Adipocyte (in vitro differentiated cells): ENCODE measurements at regions not wholly inside any gene's neighbourhood (a gene's known extent, or its start where the extent isn't known, plus 50 kb on each side); places are given as distances from the start of the nearest gene placed in this dataset.

Experiments used
- DNase-seq: peaks from one replicate; pipeline ENCODE4 v3.0.0-alpha.2; 2015; ENCODE audit warnings: low read depth
- H3K27me3 ChIP-seq: replicated peaks from 2 replicates; pipeline ENCODE4 v1.7.0; 2013; ENCODE audit warnings: mild to moderate bottlenecking, low read length, moderate library complexity; ENCODE audit not compliant: control insufficient read depth, insufficient read depth
- H3K36me3 ChIP-seq: 2 replicates; pipeline ENCODE4 v1.7.0; 2013; ENCODE audit warnings: low read length, mild to moderate bottlenecking, moderate library complexity; ENCODE audit not compliant: control insufficient read depth, insufficient read depth, severe bottlenecking
- H3K4me1 ChIP-seq: 2 replicates; pipeline ENCODE4 v1.7.0; 2013; ENCODE audit warnings: mild to moderate bottlenecking, low read length, moderate library complexity; ENCODE audit not compliant: control insufficient read depth, insufficient read depth
- H3K4me3 ChIP-seq: 2 replicates; pipeline ENCODE4 v1.7.0; 2013; ENCODE audit warnings: mild to moderate bottlenecking, low read length, moderate library complexity
- H3K9ac ChIP-seq: 2 replicates; pipeline ENCODE4 v1.7.0; 2013; ENCODE audit warnings: mild to moderate bottlenecking, low read length, moderate library complexity
- H3K9me3 ChIP-seq: 2 replicates; pipeline ENCODE4 v1.7.0; 2013; ENCODE audit warnings: mild to moderate bottlenecking, low read length, moderate library complexity; ENCODE audit not compliant: control insufficient read depth

DNA sequence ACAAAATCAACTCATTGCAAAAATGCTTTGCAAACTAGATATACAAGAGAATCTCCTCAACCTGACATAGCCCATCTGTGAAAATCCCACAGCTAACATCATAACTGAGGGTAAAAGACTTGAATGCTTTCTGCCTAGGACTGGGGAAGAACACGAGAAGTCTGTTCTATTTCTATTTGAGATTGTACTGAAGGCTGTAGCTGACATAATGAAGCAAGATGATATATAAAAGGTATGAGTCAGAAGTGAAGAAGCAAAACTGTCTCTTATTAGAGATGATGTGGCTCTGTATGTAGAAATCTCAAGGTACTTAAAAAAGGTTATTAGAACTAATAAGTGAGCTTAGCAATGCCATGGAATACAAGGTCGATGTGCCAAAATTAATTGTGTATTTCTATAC, 639.9 kb upstream of the PFKP start:
- Histone ChIP-seq H3K4me1 (no peaks in the 10 kb centered on the region), H3K9me3 (peaks cover 4% of the 10 kb centered on the region), H3K27me3 (no peaks in the 10 kb centered on the region), H3K9ac (no peak overlapping the region), H3K4me3 (no peak overlapping the region), H3K36me3 (no peaks in the 10 kb centered on the region)
- DNase-seq, result no peak

DNA sequence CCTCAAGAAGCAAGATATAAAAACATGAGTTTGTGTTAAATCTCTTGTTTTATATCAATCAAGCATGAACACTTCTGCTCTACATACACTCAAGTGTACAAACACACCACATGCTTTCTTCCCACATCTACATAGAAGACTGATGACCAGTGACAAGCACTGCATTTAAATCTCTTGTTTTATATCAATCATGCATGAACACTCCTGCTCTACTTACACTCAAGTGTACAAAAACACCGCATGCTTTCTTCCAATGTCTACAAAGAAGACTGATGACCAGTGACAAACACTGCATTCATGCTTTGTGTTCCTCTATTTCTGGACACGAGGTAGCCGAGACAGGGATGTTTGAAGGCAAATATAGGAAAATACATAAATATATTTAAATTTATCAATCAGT, 642.0 kb upstream of the PFKP start:
- no peak overlapping the region for H3K4me3 ChIP-seq
- no peak overlapping the region for H3K9ac ChIP-seq
- no peaks in the 10 kb centered on the region for H3K27me3 ChIP-seq
- H3K4me1 ChIP-seq, result peaks cover 5% of the 10 kb centered on the region
- no peak for DNase-seq
- peaks cover 4% of the 10 kb centered on the region for H3K9me3 ChIP-seq
- no peaks in the 10 kb centered on the region for H3K36me3 ChIP-seq

DNA sequence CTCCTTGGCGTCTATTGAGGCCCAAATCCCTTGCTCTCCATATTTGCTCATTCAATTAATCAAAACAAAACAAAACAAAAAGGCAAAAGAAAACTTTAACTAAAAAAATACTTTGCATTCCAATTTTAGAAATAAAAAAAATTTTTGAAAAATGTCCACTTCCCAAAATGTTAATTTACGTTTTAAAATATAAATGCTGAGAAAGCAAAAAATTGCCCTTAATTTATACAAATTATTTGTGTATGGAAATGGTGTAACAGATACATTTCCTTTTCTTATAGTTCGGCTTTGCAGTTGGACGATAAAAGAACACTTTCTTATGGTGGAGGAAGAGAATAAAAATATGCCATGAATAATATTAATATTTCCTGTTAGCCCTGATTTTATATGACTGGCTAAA, 652.8 kb upstream of the PFKP start:
- no peaks in the 10 kb centered on the region for H3K4me1 ChIP-seq
- H3K9ac ChIP-seq, result no peak overlapping the region
- H3K9me3 ChIP-seq, result peaks cover 12% of the 10 kb centered on the region
- H3K27me3 ChIP-seq, result no peaks in the 10 kb centered on the region
- H3K4me3 ChIP-seq, result no peak overlapping the region
- DNase-seq, result no peak
- H3K36me3 ChIP-seq, result no peaks in the 10 kb centered on the region

DNA sequence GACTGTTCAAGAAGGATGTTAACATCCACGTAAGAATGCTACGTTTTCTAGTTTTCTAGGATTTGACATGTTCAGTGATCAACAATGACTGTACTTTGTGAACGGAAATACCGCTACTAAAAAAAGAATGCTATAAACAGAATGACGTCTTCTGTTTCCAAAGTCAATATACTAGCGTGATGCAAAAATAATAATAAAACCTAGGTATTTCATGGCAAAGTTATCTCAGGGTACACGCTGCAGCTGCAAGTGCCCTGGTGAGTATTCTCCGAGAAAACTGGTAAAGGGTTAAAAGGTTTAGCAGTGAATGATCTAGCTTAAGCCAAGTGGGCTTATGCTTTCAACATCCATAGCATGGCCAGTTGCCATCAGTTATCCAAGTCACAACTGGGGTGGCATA, 653.3 kb upstream of the PFKP start:
- H3K4me1 ChIP-seq, result no peaks in the 10 kb centered on the region
- no peak overlapping the region for H3K9ac ChIP-seq
- no peak overlapping the region for H3K4me3 ChIP-seq
- peaks cover 12% of the 10 kb centered on the region for H3K9me3 ChIP-seq
- H3K27me3 ChIP-seq, result no peaks in the 10 kb centered on the region
- no peaks in the 10 kb centered on the region for H3K36me3 ChIP-seq
- DNase-seq, result no peak

DNA sequence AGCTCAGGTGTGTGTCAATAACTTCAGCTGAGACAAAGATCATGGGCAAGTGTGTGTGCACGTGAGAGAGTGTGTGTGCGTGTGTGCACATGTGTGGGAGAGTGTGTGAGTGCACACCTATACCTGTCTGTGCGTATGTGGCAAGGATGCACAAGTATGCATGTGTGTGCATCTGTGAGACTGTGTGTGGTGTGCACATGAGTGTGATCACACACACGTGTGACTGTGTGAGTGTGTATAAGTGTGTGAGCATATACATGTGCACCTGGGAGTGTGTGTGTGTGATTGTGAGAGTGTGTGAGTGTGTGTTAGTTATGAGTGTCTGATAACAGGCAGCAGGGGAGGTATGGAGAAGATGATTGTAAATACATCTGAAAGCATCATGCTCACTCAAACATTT, 657.3 kb upstream of the PFKP start:
- Histone ChIP-seq H3K27me3 (no peaks in the 10 kb centered on the region), H3K36me3 (no peaks in the 10 kb centered on the region), H3K9ac (no peak overlapping the region), H3K4me3 (no peak overlapping the region), H3K9me3 (peaks cover 12% of the 10 kb centered on the region), H3K4me1 (no peaks in the 10 kb centered on the region)
- DNase-seq, result no peak

DNA sequence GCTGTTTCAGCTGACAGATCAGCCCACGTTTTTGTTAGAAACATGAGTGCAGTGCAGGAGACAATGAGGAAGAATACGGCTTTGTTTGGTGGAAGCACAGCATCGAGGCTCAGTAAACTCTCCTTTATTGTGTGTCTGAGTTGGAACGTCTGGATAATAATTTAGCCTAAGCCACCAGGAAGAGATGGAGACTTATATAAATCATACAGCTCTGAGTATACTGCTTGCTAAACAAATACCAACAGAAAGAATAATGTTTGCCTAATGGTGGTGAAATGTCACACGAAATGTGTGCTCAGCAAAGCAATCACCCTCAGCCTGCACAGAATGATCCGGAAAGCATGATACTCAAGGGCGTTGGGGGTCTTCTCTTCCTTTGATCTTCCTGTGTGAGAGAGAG, 664.1 kb upstream of the ADARB2 start:
- DNase-seq, result no peak
- Histone ChIP-seq H3K4me3 (no peak overlapping the region), H3K9ac (no peak overlapping the region), H3K27me3 (no peaks in the 10 kb centered on the region), H3K4me1 (no peaks in the 10 kb centered on the region), H3K9me3 (no peaks in the 10 kb centered on the region), H3K36me3 (no peaks in the 10 kb centered on the region)

DNA sequence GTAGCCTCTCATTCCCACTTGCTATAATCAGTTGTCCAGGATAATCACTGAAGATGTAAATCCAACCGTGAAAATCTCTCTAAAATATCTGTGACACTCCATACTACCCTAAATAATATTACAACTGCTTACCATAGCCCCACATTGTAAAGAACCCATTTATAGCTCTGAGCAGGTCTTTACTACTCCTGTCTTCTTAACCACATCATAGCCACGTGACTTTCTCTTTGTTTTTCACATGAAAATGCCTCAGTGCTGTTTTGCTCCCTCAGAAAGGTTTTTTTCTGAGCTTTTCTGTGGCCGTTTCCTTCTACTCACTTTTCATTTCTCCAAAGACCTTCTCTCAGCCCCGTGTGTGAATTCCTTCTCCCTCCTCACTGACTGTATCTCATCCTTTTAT, 662.2 kb upstream of the ADARB2 start:
- no peak for DNase-seq
- Histone ChIP-seq H3K36me3 (no peaks in the 10 kb centered on the region), H3K27me3 (no peaks in the 10 kb centered on the region), H3K4me3 (no peak overlapping the region), H3K4me1 (no peaks in the 10 kb centered on the region), H3K9ac (no peak overlapping the region), H3K9me3 (no peaks in the 10 kb centered on the region)

DNA sequence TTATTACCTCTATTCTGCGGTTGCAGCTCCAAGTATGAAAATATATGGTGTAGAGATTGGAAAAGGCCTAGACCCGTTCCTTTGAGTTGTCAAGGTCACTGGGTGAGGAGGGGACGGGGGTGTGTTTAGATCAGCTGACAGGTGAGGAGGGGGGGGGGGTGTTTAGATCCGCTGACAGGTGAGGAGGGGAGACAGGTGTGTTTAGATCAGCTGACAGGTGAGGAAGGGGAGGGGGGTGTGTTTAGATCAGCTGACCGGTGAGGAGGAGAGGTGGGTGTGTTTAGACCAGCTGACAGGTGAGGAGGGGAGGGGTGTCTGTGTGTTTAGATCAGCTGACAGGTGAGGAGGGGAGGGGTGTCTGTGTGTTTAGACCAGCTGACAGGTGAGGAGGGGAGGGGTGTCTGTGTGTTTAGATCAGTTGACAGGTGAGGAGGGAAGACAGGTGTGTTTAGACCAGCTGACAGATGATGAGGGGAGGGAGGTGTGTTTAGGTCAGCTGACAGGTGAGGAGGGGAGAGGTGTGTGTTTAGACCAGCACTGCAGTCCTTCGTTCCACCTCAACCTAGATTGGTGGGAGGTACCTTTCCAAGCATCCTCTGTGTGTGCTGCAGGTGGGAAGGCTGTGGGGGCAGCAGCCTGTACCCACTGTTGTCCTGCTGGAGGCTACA, 655.0 kb upstream of the ADARB2 start:
- no peaks in the 10 kb centered on the region for H3K36me3 ChIP-seq
- no peaks in the 10 kb centered on the region for H3K27me3 ChIP-seq
- H3K4me1 ChIP-seq, result no peaks in the 10 kb centered on the region
- no peak overlapping the region for H3K4me3 ChIP-seq
- H3K9ac ChIP-seq, result no peak overlapping the region
- DNase-seq, result no peak
- no peaks in the 10 kb centered on the region for H3K9me3 ChIP-seq

DNA sequence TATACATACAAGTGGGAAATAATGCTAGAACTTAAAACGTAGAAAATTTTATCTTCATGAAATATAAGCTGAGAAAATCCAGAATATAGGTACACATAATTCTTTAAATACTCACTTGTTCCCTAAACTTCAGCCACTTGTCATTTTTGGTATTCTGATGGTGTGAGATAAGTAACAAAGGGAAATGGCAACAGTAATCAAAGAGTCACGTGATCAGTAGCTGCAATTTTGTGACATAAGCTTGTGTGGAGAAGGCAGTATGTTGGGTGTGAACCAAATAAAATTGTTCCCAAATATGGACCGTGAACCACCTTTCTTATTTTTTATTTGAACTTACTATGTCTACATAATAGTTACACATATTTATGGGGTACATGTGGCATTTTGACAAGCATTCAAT, 650.3 kb upstream of the ADARB2 start:
- Histone ChIP-seq H3K27me3 (no peaks in the 10 kb centered on the region), H3K9me3 (peaks cover 10% of the 10 kb centered on the region), H3K4me3 (no peak overlapping the region), H3K4me1 (no peaks in the 10 kb centered on the region), H3K9ac (no peak overlapping the region), H3K36me3 (no peaks in the 10 kb centered on the region)
- DNase-seq, result no peak

DNA sequence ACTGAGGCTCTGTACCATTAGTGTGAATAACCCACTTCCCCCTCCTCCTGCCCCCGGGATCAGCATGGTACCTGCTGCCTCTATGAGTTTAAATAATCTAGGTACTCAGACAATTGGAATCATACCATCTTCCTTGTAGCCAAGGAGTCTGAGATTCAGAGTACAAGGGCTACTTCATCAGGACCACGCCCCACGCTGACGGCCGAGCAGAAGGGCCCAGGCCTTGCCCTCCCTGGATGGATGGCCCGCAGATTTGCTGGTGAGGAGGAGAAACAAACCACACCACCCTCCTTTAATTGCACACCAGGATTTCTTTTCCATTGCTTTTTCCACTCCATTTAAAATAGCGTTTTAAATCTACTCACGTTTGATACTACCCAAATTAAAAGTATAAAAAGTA, 649.9 kb upstream of the ADARB2 start:
- Histone ChIP-seq H3K27me3 (no peaks in the 10 kb centered on the region), H3K4me3 (no peak overlapping the region), H3K9me3 (peaks cover 10% of the 10 kb centered on the region), H3K4me1 (no peaks in the 10 kb centered on the region), H3K36me3 (no peaks in the 10 kb centered on the region), H3K9ac (no peak overlapping the region)
- DNase-seq, result no peak

DNA sequence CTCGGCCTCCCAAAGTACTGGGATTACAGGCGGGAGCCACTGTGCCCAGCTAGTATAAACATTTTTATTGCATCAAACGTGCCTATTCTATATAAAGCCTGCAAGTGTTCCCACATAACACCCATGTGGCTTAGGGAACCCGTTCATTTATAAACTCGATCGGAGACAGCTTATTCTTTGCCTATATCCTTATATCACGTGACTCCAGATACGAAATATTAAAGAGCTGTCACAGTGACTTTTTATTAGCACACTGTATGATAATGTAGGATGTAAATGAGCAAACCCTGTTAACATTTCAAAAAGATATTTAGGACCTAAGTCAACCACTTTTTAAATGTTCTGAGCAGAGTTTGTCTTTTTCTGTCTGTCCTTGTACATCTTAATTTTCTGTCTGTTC, 642.9 kb upstream of the ADARB2 start:
- DNase-seq, result no peak
- H3K36me3 ChIP-seq, result no peaks in the 10 kb centered on the region

DNA sequence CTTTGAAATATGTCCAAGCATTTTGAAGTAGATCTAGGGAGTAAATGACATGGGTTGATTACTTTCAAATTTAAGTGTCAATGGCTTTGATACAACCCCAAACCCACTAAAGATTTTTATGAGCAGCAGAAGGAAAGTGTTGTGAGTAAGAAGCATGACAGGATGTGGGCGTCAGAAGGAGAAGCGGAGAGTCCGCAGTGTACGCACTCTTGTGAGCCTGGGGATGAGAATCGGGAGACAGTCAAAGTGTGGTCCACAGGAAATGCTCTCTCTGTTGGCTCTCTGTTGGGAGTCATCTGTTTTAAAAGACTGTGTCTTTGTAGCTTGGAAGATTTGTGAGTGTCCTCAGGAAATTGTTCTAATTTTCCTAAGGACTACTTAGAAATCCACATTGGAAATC, 629.8 kb upstream of the ADARB2 start:
- H3K9me3 ChIP-seq, result peaks cover 14% of the 10 kb centered on the region
- H3K36me3 ChIP-seq, result no peaks in the 10 kb centered on the region
- no peak overlapping the region for H3K4me3 ChIP-seq
- DNase-seq, result no peak
- H3K4me1 ChIP-seq, result no peaks in the 10 kb centered on the region
- no peak overlapping the region for H3K9ac ChIP-seq
- H3K27me3 ChIP-seq, result no peaks in the 10 kb centered on the region

More for the DNA sequence above, 642.9 kb upstream of the ADARB2 start:
- no peak overlapping the region for H3K4me3 ChIP-seq
- no peaks in the 10 kb centered on the region for H3K4me1 ChIP-seq
- no peaks in the 10 kb centered on the region for H3K27me3 ChIP-seq
- peaks cover 10% of the 10 kb centered on the region for H3K9me3 ChIP-seq
- no peak overlapping the region for H3K9ac ChIP-seq
